WTC11 (cell line): ENCODE measurements at regions not wholly inside any gene's neighbourhood (a gene's known extent, or its start where the extent isn't known, plus 50 kb on each side); places are given as distances from the start of the nearest gene placed in this dataset.

Experiments
- ATAC-seq: fragments of 200-7000 bp; cut with Tn5 transposase; 2 replicates; pipeline ENCODE4 v1.10.0; 2021; ENCODE audit warnings: mild to moderate bottlenecking, moderate library complexity
- CTCF ChIA-PET: fragments of 300-600 bp; sonication (Branson Sonifier 250); formaldehyde crosslinking; loops from one replicate; lab custom pipeline; 2021; ENCODE audit warnings: antibody characterized with exemption; lab: Charles Lee
- POLR2A ChIA-PET: fragments of 350-600 bp; sonication (Branson Sonifier 250); formaldehyde crosslinking; loops from one replicate; lab custom pipeline; 2021; ENCODE audit warnings: antibody characterized with exemption; lab: Charles Lee
- DNase-seq: peaks from one replicate; pipeline ENCODE4 v3.0.0; 2021; ENCODE audit warnings: low spot score
- H3K27ac Mint-ChIP-seq: 2 replicates; pipeline ENCODE4 v1.8.0; 2021; ENCODE audit warnings: mixed read lengths
- H3K27me3 Mint-ChIP-seq: 2 replicates; pipeline ENCODE4 v1.8.0; 2021; ENCODE audit warnings: low read depth, mild to moderate bottlenecking, moderate library complexity, mixed read lengths
- H3K36me3 Mint-ChIP-seq: 2 replicates; pipeline ENCODE4 v1.8.0; 2021; ENCODE audit warnings: mixed read lengths
- H3K4me1 Mint-ChIP-seq: 2 replicates; pipeline ENCODE4 v1.8.0; 2022; ENCODE audit warnings: mixed read lengths
- H3K4me3 Mint-ChIP-seq: 2 replicates; pipeline ENCODE4 v1.8.0; 2021; ENCODE audit warnings: mild to moderate bottlenecking, moderate library complexity, mixed read lengths
- H3K9me3 Mint-ChIP-seq: 2 replicates; pipeline ENCODE4 v1.8.0; 2021; ENCODE audit warnings: mixed read lengths
- CREM ChIP-seq: sonication (generic); formaldehyde crosslinking; IDR thresholded peaks from 2 replicates; pipeline ENCODE4 v1.8.1; 2022; ENCODE audit warnings: mild to moderate bottlenecking, missing genetic modification reagents, moderate library complexity
- ELF4 ChIP-seq: sonication (generic); formaldehyde crosslinking; IDR thresholded peaks from 2 replicates; pipeline ENCODE4 v1.8.1; 2022; ENCODE audit warnings: low read depth, mild to moderate bottlenecking, moderate library complexity, missing genetic modification reagents
- ESRRA ChIP-seq: sonication (generic); formaldehyde crosslinking; IDR thresholded peaks from 2 replicates; pipeline ENCODE4 v1.8.1; 2022; ENCODE audit warnings: mild to moderate bottlenecking, missing genetic modification reagents, borderline replicate concordance
- FOXP4 ChIP-seq: sonication (generic); formaldehyde crosslinking; IDR thresholded peaks from 2 replicates; pipeline ENCODE4 v1.8.0; 2022; ENCODE audit warnings: mild to moderate bottlenecking, missing genetic modification reagents
- IRF1 ChIP-seq: sonication (generic); formaldehyde crosslinking; IDR thresholded peaks from 2 replicates; pipeline ENCODE4 v1.8.0; 2023; ENCODE audit warnings: missing genetic modification reagents
- JUN ChIP-seq: sonication (generic); formaldehyde crosslinking; IDR thresholded peaks from 2 replicates; pipeline ENCODE4 v1.8.0; 2023; ENCODE audit warnings: mild to moderate bottlenecking, missing genetic modification reagents
- MXD4 ChIP-seq: fragments of 250-450 bp; sonication (Bioruptor Pico); IDR thresholded peaks from 2 replicates; pipeline ENCODE4 v1.8.0; 2021; ENCODE audit warnings: mild to moderate bottlenecking, moderate library complexity, borderline replicate concordance
- MYBL2 ChIP-seq: sonication (generic); formaldehyde crosslinking; IDR thresholded peaks from 2 replicates; pipeline ENCODE4 v1.8.1; 2023; ENCODE audit warnings: mild to moderate bottlenecking, moderate library complexity, missing genetic modification reagents
- NFYB ChIP-seq: sonication (generic); formaldehyde crosslinking; conservative IDR thresholded peaks from 2 replicates; pipeline ENCODE4 v1.8.0; 2022; ENCODE audit warnings: low read depth, missing genetic modification reagents
- PRRX2 ChIP-seq: fragments of 250-450 bp; sonication (Bioruptor Pico); IDR thresholded peaks from 2 replicates; pipeline ENCODE4 v1.8.0; 2021; ENCODE audit warnings: mild to moderate bottlenecking
- RELA ChIP-seq: sonication (generic); formaldehyde crosslinking; IDR thresholded peaks from 2 replicates; pipeline ENCODE4 v1.8.1; 2022; ENCODE audit warnings: missing genetic modification reagents, mild to moderate bottlenecking, borderline replicate concordance
- RORB ChIP-seq: fragments of 250-450 bp; sonication (Bioruptor Pico); IDR thresholded peaks from 2 replicates; pipeline ENCODE4 v1.9.0; 2021; ENCODE audit warnings: mild to moderate bottlenecking
- SMAD4 ChIP-seq: sonication (generic); formaldehyde crosslinking; IDR thresholded peaks from 2 replicates; pipeline ENCODE4 v1.8.0; 2022; ENCODE audit warnings: mild to moderate bottlenecking, missing genetic modification reagents
- SP1 ChIP-seq: sonication (generic); formaldehyde crosslinking; conservative IDR thresholded peaks from 2 replicates; pipeline ENCODE4 v1.8.1; 2022; ENCODE audit warnings: missing genetic modification reagents
- ZNF263 ChIP-seq: sonication (generic); formaldehyde crosslinking; IDR thresholded peaks from 2 replicates; pipeline ENCODE4 v1.8.1; 2022; ENCODE audit warnings: low read depth, mild to moderate bottlenecking, moderate library complexity, missing genetic modification reagents
- ZNF396 ChIP-seq: fragments of 250-450 bp; sonication (Bioruptor Pico); IDR thresholded peaks from 2 replicates; pipeline ENCODE4 v1.8.0; 2021; ENCODE audit warnings: mild to moderate bottlenecking, moderate library complexity, borderline replicate concordance
- ZNF416 ChIP-seq: fragments of 250-450 bp; sonication (Bioruptor Pico); IDR thresholded peaks from 2 replicates; pipeline ENCODE4 v1.9.0; 2021; ENCODE audit warnings: mild to moderate bottlenecking, inconsistent platforms
- TF ChIP-seq, protein P1 (sequence below): fragments of 200-600 bp; IDR thresholded peaks from 2 replicates; pipeline ENCODE4 v1.8.0; 2022; ENCODE audit warnings: antibody characterized with exemption
- TF ChIP-seq, protein P2 (sequence below): sonication (generic); formaldehyde crosslinking; conservative IDR thresholded peaks from 2 replicates; pipeline ENCODE4 v1.8.1; 2022; ENCODE audit warnings: mild to moderate bottlenecking, missing genetic modification reagents
- TF ChIP-seq, protein P3 (sequence below): fragments of 250-450 bp; sonication (Bioruptor Pico); IDR thresholded peaks from 2 replicates; pipeline ENCODE4 v1.9.0; 2021; ENCODE audit warnings: mild to moderate bottlenecking
- TF ChIP-seq, protein P4 (sequence below): sonication (generic); formaldehyde crosslinking; IDR thresholded peaks from 2 replicates; pipeline ENCODE4 v1.8.1; 2022; ENCODE audit warnings: low read depth, mild to moderate bottlenecking, moderate library complexity, missing genetic modification reagents, borderline replicate concordance
- TF ChIP-seq, protein P5 (sequence below): fragments of 250-450 bp; sonication (Bioruptor Pico); IDR thresholded peaks from 2 replicates; pipeline ENCODE4 v2.1.2; 2022; ENCODE audit warnings: mild to moderate bottlenecking, moderate library complexity
- TF ChIP-seq, protein P6 (sequence below): sonication (generic); formaldehyde crosslinking; IDR thresholded peaks from 2 replicates; pipeline ENCODE4 v1.8.0; 2022; ENCODE audit warnings: mild to moderate bottlenecking, missing genetic modification reagents

- H3K36me3 Mint-ChIP-seq = peaks cover 35% of the 10 kb centered on the region
- no peak for DNase-seq
- no peak overlapping the region for H3K4me3 Mint-ChIP-seq
- H3K27ac Mint-ChIP-seq = no peak overlapping the region
- ATAC-seq = no peak
- ChIA-PET POLR2A (no interaction called here), CTCF (no interaction called here)
- no peaks in the 10 kb centered on the region; the same call in 1 of the 2 replicates for H3K27me3 Mint-ChIP-seq
- TF ChIP-seq ZNF396 (CRISPR knock-in tag) (no peak), NFYB (CRISPR knock-in tag) (no peak), JUN (CRISPR knock-in tag) (no peak), RELA (CRISPR knock-in tag) (no peak), RORB (CRISPR knock-in tag) (no peak), CREM (CRISPR knock-in tag) (no peak), ZNF416 (CRISPR knock-in tag) (no peak), ESRRA (CRISPR knock-in tag) (no peak), SMAD4 (CRISPR knock-in tag) (no peak), ZNF263 (CRISPR knock-in tag) (no peak), IRF1 (CRISPR knock-in tag) (no peak), PRRX2 (CRISPR knock-in tag) (no peak), ELF4 (no peak)
- TF ChIP-seq, protein P1, sequence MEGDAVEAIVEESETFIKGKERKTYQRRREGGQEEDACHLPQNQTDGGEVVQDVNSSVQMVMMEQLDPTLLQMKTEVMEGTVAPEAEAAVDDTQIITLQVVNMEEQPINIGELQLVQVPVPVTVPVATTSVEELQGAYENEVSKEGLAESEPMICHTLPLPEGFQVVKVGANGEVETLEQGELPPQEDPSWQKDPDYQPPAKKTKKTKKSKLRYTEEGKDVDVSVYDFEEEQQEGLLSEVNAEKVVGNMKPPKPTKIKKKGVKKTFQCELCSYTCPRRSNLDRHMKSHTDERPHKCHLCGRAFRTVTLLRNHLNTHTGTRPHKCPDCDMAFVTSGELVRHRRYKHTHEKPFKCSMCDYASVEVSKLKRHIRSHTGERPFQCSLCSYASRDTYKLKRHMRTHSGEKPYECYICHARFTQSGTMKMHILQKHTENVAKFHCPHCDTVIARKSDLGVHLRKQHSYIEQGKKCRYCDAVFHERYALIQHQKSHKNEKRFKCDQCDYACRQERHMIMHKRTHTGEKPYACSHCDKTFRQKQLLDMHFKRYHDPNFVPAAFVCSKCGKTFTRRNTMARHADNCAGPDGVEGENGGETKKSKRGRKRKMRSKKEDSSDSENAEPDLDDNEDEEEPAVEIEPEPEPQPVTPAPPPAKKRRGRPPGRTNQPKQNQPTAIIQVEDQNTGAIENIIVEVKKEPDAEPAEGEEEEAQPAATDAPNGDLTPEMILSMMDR = no peak
- TF ChIP-seq, protein P2, sequence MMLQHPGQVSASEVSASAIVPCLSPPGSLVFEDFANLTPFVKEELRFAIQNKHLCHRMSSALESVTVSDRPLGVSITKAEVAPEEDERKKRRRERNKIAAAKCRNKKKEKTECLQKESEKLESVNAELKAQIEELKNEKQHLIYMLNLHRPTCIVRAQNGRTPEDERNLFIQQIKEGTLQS (CRISPR knock-in tag) = no peak
- TF ChIP-seq, protein P3, sequence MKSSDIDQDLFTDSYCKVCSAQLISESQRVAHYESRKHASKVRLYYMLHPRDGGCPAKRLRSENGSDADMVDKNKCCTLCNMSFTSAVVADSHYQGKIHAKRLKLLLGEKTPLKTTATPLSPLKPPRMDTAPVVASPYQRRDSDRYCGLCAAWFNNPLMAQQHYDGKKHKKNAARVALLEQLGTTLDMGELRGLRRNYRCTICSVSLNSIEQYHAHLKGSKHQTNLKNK (CRISPR knock-in tag) = no peak
- H3K4me1 Mint-ChIP-seq = peaks cover 27% of the 10 kb centered on the region
- H3K9me3 Mint-ChIP-seq = peaks cover 32% of the 10 kb centered on the region
Measured at GRCh38 chr1:193927550-193927949, 741.1 kb upstream of the B3GALT2 start.

DNA sequence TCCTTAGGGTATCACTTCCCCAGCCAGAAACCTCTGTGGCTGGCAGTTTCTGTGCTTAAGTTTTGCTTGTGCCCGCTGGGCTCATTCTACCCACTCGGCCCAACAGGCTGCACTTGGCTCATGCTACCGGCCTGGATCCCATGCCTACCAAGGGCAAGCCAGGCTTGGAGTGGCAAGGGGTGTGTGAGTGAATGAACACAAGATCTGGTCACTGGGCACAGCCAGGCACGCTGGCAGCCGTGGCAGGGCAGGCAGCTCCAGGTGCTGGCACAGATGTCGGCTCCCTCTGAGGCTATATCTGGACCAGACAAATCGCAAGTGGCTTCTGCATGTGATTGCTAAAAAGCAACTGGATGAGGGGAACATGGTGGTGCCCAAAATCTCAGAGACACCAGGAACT is 740.5 kb upstream of the B3GALT2 start:
- no peaks in the 10 kb centered on the region; the same call in 1 of the 2 replicates for H3K27me3 Mint-ChIP-seq
- peaks cover 36% of the 10 kb centered on the region for H3K36me3 Mint-ChIP-seq
- no peak for DNase-seq
- ChIA-PET POLR2A (no interaction called here), CTCF (no interaction called here)
- H3K27ac Mint-ChIP-seq = no peak overlapping the region
- no peak overlapping the region for H3K4me3 Mint-ChIP-seq
- H3K9me3 Mint-ChIP-seq = peaks cover 37% of the 10 kb centered on the region
- H3K4me1 Mint-ChIP-seq = peaks cover 27% of the 10 kb centered on the region
- TF ChIP-seq, protein P4, sequence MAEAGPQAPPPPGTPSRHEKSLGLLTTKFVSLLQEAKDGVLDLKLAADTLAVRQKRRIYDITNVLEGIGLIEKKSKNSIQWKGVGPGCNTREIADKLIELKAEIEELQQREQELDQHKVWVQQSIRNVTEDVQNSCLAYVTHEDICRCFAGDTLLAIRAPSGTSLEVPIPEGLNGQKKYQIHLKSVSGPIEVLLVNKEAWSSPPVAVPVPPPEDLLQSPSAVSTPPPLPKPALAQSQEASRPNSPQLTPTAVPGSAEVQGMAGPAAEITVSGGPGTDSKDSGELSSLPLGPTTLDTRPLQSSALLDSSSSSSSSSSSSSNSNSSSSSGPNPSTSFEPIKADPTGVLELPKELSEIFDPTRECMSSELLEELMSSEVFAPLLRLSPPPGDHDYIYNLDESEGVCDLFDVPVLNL (CRISPR knock-in tag) = no peak
- no peak for TF ChIP-seq MXD4
- no peak for TF ChIP-seq ZNF416 (CRISPR knock-in tag)
- TF ChIP-seq MYBL2 (CRISPR knock-in tag) = no peak
- no peak for TF ChIP-seq ZNF396 (CRISPR knock-in tag)
- TF ChIP-seq, protein P5, sequence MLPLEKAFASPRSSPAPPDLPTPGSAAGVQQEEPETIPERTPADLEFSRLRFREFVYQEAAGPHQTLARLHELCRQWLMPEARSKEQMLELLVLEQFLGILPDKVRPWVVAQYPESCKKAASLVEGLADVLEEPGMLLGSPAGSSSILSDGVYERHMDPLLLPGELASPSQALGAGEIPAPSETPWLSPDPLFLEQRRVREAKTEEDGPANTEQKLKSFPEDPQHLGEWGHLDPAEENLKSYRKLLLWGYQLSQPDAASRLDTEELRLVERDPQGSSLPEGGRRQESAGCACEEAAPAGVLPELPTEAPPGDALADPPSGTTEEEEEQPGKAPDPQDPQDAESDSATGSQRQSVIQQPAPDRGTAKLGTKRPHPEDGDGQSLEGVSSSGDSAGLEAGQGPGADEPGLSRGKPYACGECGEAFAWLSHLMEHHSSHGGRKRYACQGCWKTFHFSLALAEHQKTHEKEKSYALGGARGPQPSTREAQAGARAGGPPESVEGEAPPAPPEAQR = no peak
- TF ChIP-seq, protein P6, sequence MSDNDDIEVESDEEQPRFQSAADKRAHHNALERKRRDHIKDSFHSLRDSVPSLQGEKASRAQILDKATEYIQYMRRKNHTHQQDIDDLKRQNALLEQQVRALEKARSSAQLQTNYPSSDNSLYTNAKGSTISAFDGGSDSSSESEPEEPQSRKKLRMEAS = no peak
- no peak for TF ChIP-seq SP1
- TF ChIP-seq IRF1 (CRISPR knock-in tag) = no peak
- TF ChIP-seq FOXP4 (CRISPR knock-in tag) = no peak
- TF ChIP-seq, all 79 proteins: peak for 0
- no peak for ATAC-seq
